Middle frontal gyrus (tissue), 1 donor: ENCODE measurements at regions not wholly inside any gene's neighbourhood (a gene's known extent, or its start where the extent isn't known, plus 50 kb on each side); places are given as distances from the start of the nearest gene placed in this dataset.
"Not testable (repeated sequence)": the region's sequence is repeated elsewhere in the genome, so short reads cannot be mapped to it uniquely, and the experiment has no call there.

Source experiments
- DNase-seq: peaks from one replicate; pipeline ENCODE4 v3.0.0-alpha.2; 2015; ENCODE audit warnings: low spot score; ENCODE audit errors: extremely low spot score

DNA sequence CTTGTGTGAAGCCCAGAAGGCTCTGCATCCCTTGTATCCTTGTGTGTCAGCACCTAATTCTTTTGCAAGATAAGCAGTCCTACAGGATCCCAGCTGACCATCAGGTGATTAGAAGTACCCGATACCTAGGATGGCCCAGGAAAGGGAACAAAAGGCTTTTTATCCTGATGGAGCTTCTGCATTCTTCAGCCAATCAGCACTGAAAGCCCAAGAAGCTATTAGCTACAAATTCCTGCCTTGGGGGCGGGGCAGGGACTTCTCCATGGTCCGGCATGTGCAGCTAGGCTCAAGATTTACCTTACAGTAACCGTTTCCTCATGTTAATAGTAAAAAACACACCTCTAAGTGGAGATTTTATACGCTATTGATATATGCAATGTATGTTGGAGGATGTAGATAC is 264.6 kb upstream of the THUMPD2 start:
- DNase-seq = no peak

DNA sequence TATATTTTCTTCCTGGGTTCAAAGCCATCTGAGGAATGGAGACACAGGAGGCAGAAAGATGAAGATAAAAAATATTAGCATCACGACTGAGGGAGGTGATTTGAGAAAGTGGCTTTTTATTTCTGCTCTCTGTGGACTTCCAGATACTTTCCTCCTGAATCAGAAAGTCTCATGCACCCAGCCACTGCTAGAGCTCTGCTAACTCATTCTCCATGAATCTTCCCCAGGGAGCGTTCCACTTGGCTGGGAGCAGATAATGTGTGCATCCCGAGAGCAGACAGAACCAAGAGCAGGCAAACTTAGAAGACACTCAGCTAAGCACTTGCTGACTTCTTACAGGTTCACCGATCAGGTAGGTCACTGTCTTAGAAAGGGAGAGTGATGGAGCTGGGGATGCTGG is 264.1 kb upstream of the THUMPD2 start:
- no peak for DNase-seq

DNA sequence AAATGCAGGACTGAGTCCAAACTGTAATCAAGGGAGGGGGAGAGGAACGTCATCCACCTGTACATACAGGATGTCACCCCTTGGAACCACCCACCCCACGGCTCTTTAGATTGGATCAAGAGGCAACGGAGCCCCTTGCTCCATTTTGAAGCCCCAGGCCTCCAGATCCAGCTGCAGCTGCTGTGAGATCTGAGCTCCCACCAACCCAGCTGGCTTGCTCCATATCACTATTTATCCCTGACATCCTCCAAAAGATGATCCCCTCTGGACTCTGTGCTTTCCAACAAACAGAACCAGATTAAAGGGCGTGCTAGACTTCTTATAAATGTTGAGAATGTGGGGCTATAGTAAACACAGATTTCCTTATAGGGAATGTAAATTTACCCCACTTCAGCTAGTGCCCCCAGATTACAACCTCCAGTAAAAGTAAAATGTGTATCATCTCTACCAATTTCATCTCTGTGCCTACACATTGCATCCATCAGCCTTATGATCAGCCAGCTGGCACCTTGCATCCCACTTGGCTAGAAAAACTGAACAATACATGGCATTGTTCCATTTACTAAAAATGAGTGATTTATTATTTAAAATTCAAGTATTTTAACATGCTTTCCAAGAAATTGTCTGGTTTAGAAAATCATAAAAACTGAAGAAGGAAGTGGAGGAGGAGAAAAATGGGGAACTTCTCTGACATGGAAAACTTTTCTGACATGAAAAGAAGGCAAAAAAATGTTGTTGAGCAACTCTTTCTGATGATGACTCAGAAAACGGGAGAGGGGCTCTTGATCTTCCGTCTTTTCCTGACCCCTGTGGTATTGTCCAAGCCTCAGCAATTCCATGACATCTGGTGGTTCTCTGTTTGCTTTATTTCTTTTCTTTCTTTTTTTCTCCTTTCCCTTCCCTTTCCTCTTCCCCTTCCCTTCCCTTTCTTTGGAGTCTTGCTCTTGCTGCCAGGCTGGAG is 262.6 kb upstream of the THUMPD2 start:
- no peak for DNase-seq

- no peak for DNase-seq
Measured at GRCh38 chr2:40039549-40039948, 260.5 kb upstream of the THUMPD2 start.

GRCh38 chr2:40038646-40039045 is 259.6 kb upstream of the THUMPD2 start:
- no peak for DNase-seq

- no peak for DNase-seq
Measured at GRCh38 chr2:40037303-40037702, 258.2 kb upstream of the THUMPD2 start.

- no peak for DNase-seq
Measured at GRCh38 chr2:40036241-40036640, 257.2 kb upstream of the THUMPD2 start.

GRCh38 chr2:40034801-40035200 is 255.7 kb upstream of the THUMPD2 start:
- DNase-seq = no peak

- no peak for DNase-seq
Measured at GRCh38 chr2:40034198-40034597, 255.1 kb upstream of the THUMPD2 start.

GRCh38 chr2:40033781-40034180 is 254.7 kb upstream of the THUMPD2 start:
- DNase-seq = no peak

DNA sequence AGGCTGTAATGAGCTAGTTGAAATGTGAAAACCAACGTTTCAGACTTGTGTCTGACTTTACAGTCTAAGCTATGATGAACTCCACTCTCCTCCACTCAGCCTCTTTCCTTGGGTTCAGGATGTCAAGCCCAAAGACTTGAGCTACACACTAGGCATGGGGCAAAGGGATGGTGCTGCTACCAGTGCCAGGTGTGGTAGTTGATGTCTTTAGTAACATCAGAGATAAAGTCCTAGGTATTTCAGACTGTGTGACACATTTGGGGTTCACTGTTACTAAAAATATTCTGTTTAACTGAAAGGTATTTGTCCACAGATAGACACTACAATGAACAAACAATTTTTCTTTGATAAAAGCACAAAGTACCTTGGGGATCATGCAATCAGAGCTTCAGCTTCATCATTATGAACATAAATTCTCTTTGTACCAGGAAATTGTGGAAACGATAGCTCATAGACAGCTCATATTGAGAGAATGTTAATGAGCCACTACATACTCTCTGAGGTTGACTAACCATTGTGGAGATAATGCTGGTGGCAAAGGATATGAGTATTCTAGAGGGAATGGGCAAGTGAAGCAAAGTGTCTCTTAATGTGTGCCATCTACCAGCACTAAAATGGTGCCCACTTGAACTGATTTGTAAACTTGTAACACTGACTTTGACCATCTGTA is 253.7 kb upstream of the THUMPD2 start:
- no peak for DNase-seq

- DNase-seq = no peak
Measured at GRCh38 chr2:40030456-40030975, 251.5 kb upstream of the THUMPD2 start.

DNA sequence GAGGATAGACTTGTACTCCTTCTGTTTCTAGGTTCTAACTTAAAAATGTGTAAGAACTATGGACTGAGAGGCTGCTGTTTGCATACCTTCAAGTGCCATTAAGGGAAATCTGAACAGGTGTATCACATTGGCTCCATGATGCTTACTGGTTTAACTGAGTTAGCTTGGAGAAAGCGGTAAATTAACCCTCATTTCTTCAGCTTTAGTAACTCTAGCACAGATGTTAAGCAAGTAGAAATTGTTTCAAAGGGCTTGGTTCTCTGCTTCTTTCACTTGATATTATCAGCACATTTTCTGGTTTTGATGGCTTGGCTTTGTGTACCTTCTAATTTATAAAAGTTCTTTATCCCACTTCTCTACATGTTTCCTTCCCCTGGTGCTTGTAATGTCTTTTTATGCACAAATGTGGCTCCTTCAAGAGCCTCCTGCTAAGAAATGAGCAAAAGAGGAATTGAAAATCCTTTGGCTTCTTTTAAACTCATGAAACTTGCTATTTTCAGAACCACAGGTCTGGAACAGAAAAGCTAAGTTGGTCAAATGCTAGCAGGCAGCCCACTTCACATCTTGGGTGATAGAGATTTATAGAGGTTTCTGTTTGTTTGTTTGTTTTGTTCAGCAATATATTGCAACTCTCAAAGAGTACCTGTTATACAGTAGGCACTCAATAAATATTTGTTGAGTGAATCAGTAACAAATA is 249.9 kb upstream of the THUMPD2 start:
- no peak for DNase-seq

DNA sequence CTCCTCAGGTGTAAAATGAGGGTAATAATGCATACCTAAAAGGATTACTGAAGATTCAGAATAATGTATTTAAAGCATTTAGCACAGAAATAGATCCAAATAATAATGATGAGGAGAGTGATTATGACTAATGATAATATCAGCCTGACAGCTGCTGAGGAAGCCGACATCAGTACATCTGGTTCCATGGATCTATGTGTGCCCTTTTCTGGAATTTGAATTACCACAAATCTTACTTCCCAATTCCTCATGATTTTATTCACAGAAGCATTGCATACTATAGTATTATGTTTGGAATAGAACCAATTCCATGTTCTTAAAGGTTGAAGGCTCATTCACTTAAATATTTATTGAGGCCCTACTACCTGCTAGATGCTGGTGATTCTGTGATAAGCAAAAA is 248.9 kb upstream of the THUMPD2 start:
- DNase-seq = no peak

GRCh38 chr2:40025276-40025675 is 246.2 kb upstream of the THUMPD2 start:
- peak; percentile 100 for DNase-seq

GRCh38 chr2:40020997-40021396 is 241.9 kb upstream of the THUMPD2 start:
- DNase-seq = no peak

GRCh38 chr2:40016151-40016885 is 237.3 kb upstream of the THUMPD2 start:
- no peak for DNase-seq

- not testable (repeated sequence) for DNase-seq
Measured at GRCh38 chr2:40013962-40014361, 234.9 kb upstream of the THUMPD2 start.

DNA sequence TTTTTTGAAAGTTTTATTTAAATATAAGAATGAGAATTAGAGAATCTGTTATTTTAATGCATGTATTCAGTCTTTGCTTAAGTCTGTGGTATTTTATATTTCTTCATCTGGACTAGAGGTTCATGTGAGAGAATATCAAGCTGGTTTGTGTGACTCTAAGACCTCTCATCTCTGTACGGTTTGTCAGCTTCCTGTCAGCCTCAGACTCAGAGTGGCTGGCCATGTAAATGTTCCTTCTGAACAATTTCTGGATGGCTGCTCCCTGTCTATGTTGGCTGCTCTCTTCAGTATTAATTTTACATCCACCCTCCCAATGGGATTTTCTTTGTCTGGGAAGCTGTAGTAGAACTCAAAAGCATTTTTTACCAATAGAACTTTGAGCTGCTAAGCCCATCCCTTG is 225.3 kb upstream of the THUMPD2 start:
- no peak for DNase-seq

DNA sequence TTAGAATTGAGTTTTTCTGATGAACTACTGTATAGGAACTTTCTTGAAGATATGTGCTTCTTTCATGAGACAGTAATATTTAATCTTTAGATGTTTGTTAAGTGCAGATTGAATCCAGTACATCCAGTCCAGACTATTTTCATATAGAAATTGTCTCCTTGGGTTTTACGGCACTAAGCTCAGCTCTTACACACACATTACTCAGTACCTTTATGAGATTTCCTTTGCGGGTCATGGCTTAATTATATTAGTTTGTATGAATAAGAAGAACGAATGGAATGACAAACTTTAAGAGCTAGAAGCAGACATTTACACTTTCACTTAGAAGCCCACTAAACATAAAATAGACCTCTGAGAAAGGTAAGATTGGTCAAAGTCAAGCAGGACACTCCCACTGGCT is 223.3 kb upstream of the THUMPD2 start:
- no peak for DNase-seq

GRCh38 chr2:39999864-40000263 is 220.8 kb upstream of the THUMPD2 start:
- no peak for DNase-seq
